GM13976 (cell line): ENCODE measurements at regions not wholly inside any gene's neighbourhood (a gene's known extent, or its start where the extent isn't known, plus 50 kb on each side); places are given as distances from the start of the nearest gene placed in this dataset.

ENCODE experiments used
- DNase-seq: peaks from one replicate; pipeline ENCODE4 v3.0.0; 2012; ENCODE audit warnings: low spot score
- CTCF ChIP-seq: IDR thresholded peaks from 2 replicates; pipeline ENCODE4 v1.5.1; 2012; ENCODE audit warnings: borderline replicate concordance, mild to moderate bottlenecking; ENCODE audit not compliant: insufficient read depth; ENCODE audit errors: extremely low read depth, missing control alignments, control extremely low read depth
- in situ Hi-C: fragments of 300-500 bp; cut with MboI; formaldehyde crosslinking; loops from one replicate; pipeline ENCODE4 v1.12.0; 2022; ENCODE audit warnings: low sequenced_read_pairs, mixed read lengths, inconsistent platforms; ENCODE audit not compliant: unreplicated experiment

DNA sequence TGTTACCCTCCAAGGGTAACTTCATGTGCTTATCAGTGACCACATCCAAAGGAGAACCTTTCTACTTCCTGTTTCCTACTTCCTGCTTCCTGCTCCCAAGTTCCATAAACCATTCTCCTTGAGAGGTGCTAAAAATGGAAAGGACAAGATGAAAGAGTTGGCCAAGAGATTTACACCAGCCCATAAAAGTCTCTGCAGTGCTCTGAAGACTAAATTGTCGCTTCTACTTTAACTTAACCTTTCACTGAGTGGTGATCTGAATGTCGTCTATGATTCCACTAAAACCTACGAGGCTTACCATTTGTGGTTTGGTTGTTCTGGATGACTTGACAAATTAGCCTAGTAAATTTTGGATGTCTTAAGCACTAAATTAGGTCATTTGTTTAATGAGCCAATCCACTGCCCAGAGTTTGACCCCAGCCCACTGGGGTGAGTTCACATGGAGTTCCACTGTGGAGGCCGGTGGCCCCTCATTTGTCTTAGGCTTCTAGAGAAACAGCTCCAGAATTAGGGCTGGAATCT is 333.1 kb downstream of the FOXL1 start:
- in situ Hi-C loops = no loop called here
- DNase-seq = no peak
- TF ChIP-seq CTCF = no peak

GRCh38 chr16:86913886-86914285 is 335.5 kb downstream of the FOXL1 start:
- DNase-seq = no peak
- in situ Hi-C loops = no loop called here
- TF ChIP-seq CTCF = no peak

DNA sequence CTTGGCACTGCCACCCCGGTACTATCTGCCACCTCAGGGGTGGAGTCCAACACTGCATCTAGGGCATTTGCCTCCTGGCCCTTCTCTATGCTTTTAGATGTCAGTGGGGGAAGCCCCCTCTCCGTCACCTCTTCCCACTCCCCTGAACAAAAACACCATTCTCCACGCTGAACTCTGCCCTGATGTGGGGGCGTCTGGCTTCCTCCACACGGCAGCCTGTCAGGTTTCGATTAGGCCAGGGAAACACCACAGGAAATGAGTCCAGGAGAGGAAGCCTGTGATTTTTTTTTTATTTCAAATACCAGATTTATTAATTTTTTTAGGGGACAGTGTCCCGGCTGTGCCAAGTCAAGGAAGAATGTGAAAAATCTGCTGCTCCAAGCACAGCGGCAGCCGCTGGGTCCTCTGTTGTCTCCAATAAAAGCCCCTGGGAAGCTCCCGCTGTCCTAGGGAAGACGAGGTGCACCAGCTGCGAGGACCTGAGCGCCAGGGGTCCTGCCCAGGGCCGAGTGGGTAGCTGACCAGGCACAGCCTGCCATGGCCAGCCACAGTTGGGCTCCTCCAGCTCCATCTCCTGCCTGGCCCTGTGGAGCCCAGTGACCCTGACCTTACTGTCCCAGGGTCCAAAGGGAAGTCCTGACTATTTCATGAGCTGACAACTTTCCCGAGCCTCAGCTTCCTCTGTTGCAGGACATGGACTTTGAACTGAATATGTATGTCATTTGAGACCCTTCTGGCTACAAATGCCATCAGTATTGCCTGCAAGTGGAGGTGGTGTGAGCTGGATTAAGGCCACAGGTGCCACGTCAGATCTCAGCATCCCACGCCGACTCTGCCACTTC is 336.7 kb downstream of the FOXL1 start:
- in situ Hi-C loops = no loop called here
- TF ChIP-seq CTCF = no peak

GRCh38 chr16:86917471-86918365 is 339.4 kb downstream of the FOXL1 start:
- no peak for TF ChIP-seq CTCF
- DNase-seq = no peak
- in situ Hi-C loops = no loop called here

More for the DNA sequence above, 336.7 kb downstream of the FOXL1 start:
- no peak for DNase-seq

- no peak for DNase-seq
- TF ChIP-seq CTCF = no peak
- in situ Hi-C loops = no loop called here
These were observed 340.3 kb downstream of the FOXL1 start for GRCh38 chr16:86918637-86919036.

- no peak for DNase-seq
- TF ChIP-seq CTCF = no peak
- in situ Hi-C loops = no loop called here
These were observed 340.7 kb downstream of the FOXL1 start for GRCh38 chr16:86919078-86919477.
